Muscle layer of colon (tissue), 2 donors: ENCODE measurements at regions not wholly inside any gene's neighbourhood (a gene's known extent, or its start where the extent isn't known, plus 50 kb on each side); places are given as distances from the start of the nearest gene placed in this dataset.

Source experiments
- H3K27ac ChIP-seq: one replicate; pipeline ENCODE4 v1.7.0; 2013; ENCODE audit warnings: low read depth, mild to moderate bottlenecking, low read length, moderate library complexity
- H3K27me3 ChIP-seq, 2 donors: one replicate each; pipeline ENCODE4 v1.7.0; 2013; ENCODE audit warnings: low read length in 2 of 2, mild to moderate bottlenecking in 2 of 2; ENCODE audit not compliant: insufficient read depth in 2 of 2, control insufficient read depth in 1 of 2
- H3K36me3 ChIP-seq: one replicate; pipeline ENCODE4 v1.7.0; 2013; ENCODE audit warnings: mild to moderate bottlenecking, low read length; ENCODE audit not compliant: insufficient read depth
- H3K4me1 ChIP-seq: one replicate; pipeline ENCODE4 v1.7.0; 2013; ENCODE audit warnings: mild to moderate bottlenecking, low read length; ENCODE audit not compliant: insufficient read depth
- H3K4me3 ChIP-seq, 2 donors: one replicate each; pipeline ENCODE4 v1.7.0; 2013; ENCODE audit warnings: low read length in 2 of 2, low read depth in 1 of 2, mild to moderate bottlenecking in 1 of 2, moderate library complexity in 1 of 2
- H3K9ac ChIP-seq: one replicate; pipeline ENCODE4 v1.7.0; 2013; ENCODE audit warnings: low read length
- H3K9me3 ChIP-seq: one replicate; pipeline ENCODE4 v1.7.0; 2013; ENCODE audit warnings: mild to moderate bottlenecking, low read length
- donor health status: abdominal sarcoma.
- donor health status: Adenocarcinoma of cecum.

DNA sequence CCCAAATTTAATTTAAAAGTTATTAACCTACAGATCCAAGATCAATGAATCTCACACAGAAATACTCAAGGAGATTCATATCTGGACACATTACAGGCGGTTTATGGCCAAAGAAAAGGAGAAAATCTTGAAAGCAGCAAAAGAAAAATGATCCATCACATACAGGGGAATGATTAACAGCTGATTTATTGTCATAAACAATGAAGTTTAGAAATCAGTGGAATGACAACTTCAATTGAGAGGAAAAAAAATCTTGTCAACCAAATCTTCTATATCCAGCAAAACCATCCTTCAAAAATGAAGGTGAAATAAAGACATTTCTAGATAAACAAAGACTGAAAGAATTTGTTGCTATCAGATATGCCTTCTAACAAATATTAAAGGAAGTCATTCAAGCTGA lies 156.2 kb upstream of the SEMA6D start:
- no peaks in the 10 kb centered on the region for H3K4me1 ChIP-seq
- no peak overlapping the region for H3K27ac ChIP-seq
- H3K9me3 ChIP-seq = no peaks in the 10 kb centered on the region
- H3K4me3 ChIP-seq = no peak overlapping the region
- no peak overlapping the region for H3K9ac ChIP-seq
- H3K27me3 ChIP-seq = no peaks in the 10 kb centered on the region
- no peaks in the 10 kb centered on the region for H3K36me3 ChIP-seq

DNA sequence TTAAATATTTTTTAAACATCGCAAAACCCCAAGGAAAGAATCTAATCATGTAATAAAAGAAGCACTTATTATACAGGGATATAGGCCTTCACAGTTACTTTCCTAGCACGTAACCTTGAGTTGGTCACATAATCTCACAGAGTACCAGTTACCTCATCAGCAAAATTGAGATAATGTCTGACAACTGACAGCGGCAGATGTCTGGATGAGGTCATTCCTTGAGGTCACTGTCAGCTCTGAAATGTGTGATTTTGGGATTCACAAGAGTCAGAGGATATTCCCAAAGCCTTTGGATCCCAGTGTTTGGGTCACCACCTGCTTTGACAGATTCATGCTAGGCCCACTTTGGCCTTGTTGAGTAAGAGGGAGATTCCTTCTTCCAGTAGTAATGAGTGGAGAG lies 151.4 kb upstream of the SEMA6D start:
- Histone ChIP-seq H3K9me3 (no peaks in the 10 kb centered on the region), H3K4me3 (no peak overlapping the region), H3K4me1 (no peaks in the 10 kb centered on the region), H3K9ac (no peak overlapping the region), H3K27me3 (no peaks in the 10 kb centered on the region), H3K27ac (no peak overlapping the region), H3K36me3 (no peaks in the 10 kb centered on the region)

- Histone ChIP-seq H3K9me3 (no peaks in the 10 kb centered on the region), H3K27ac (no peak overlapping the region), H3K4me3 (no peak overlapping the region), H3K9ac (no peak overlapping the region), H3K36me3 (no peaks in the 10 kb centered on the region), H3K4me1 (no peaks in the 10 kb centered on the region), H3K27me3 (no peaks in the 10 kb centered on the region)
Observed at GRCh38 chr15:47566610-47567009, 150.7 kb upstream of the SEMA6D start.

- Histone ChIP-seq H3K9me3 (no peaks in the 10 kb centered on the region), H3K4me3 (no peak overlapping the region), H3K36me3 (no peaks in the 10 kb centered on the region), H3K4me1 (no peaks in the 10 kb centered on the region), H3K27ac (no peak overlapping the region), H3K9ac (no peak overlapping the region), H3K27me3 (no peaks in the 10 kb centered on the region)
Observed at GRCh38 chr15:47568030-47568429, 149.3 kb upstream of the SEMA6D start.

DNA sequence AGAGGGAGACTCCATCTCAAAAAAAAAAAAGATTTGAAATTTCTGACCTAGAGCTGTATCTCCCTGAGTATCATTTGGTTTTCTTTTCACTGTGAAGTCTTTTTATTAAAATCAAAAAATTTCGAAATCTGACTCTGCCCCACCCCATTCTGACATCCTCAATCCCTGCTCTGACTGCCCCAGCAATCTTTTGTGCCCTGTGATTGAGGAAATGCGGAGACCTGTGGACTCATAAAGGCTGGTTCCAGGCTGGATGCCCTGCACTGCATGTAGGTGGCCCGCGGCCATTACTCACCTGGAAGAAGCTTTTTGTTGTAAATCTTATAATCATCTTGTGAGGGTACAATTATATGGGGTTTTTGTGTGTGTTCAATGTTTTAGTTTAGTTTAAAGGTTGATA lies 147.3 kb upstream of the SEMA6D start:
- no peaks in the 10 kb centered on the region for H3K9me3 ChIP-seq
- no peak overlapping the region for H3K27ac ChIP-seq
- no peaks in the 10 kb centered on the region for H3K27me3 ChIP-seq
- no peak overlapping the region for H3K9ac ChIP-seq
- H3K36me3 ChIP-seq = no peaks in the 10 kb centered on the region
- H3K4me3 ChIP-seq = no peak overlapping the region
- H3K4me1 ChIP-seq = no peaks in the 10 kb centered on the region

- Histone ChIP-seq H3K9ac (no peak overlapping the region), H3K27me3 (no peaks in the 10 kb centered on the region), H3K36me3 (no peaks in the 10 kb centered on the region), H3K27ac (no peak overlapping the region), H3K4me1 (no peaks in the 10 kb centered on the region), H3K9me3 (no peaks in the 10 kb centered on the region), H3K4me3 (no peak overlapping the region)
Observed at GRCh38 chr15:47570451-47570850, 146.9 kb upstream of the SEMA6D start.

DNA sequence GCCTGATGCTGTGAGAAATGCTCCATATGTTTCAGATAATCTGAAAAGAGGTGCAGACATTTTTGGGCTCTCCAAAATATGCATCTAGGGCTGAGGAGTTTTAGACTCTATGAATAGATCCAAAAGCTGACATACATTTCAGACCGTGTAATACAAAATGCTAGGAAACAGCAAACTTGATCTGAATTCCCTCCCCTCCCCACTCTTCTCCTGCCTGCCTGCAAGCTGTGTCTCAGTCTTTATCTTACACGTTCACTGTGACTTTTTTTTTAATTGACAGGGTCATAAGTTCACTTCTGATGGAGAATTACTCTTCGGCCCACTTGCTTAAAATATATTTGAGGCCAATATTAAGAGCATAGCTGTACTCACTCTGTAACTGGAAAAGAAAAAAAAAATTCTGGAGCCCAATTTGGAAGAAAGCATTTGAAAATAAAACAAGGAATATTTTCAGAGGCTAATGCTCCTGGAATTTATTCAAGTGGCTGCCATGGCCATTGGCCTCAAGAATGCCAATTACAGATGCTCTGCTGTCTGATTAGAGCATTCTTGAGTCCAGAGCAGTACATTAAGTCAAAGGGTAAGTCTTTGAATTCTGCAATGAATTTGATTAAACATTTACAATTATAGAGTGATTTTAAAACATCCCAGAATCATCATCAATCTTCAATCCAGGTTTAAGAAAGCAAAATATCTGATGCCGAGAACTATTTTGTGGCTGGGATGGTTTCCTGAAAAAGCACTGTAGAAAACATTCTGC lies 146.2 kb upstream of the SEMA6D start:
- Histone ChIP-seq H3K36me3 (no peaks in the 10 kb centered on the region), H3K4me3 (no peak overlapping the region), H3K4me1 (no peaks in the 10 kb centered on the region), H3K27me3 (no peaks in the 10 kb centered on the region), H3K27ac (no peak overlapping the region), H3K9me3 (no peaks in the 10 kb centered on the region), H3K9ac (no peak overlapping the region)

DNA sequence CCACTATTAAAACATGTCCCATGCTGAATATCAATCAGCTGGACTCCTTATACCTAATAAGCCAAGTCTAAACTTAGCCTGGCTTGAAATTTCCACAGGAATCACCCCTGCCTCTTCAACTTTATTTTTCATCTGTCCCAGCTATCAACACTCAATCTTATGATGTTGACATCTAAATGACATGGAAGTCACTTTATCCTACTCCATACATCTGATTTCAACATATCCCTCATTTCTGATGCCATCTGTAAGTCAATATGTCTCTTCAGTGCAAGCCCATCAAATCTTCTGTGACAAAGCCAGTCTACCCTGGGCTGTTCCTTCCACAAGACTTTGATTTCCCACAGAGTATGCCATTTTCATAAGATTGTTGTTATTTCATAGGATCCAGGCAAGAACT lies 143.6 kb upstream of the SEMA6D start:
- Histone ChIP-seq H3K9me3 (no peaks in the 10 kb centered on the region), H3K4me3 (no peak overlapping the region), H3K9ac (no peak overlapping the region), H3K27me3 (no peaks in the 10 kb centered on the region), H3K4me1 (no peaks in the 10 kb centered on the region), H3K27ac (no peak overlapping the region), H3K36me3 (no peaks in the 10 kb centered on the region)

DNA sequence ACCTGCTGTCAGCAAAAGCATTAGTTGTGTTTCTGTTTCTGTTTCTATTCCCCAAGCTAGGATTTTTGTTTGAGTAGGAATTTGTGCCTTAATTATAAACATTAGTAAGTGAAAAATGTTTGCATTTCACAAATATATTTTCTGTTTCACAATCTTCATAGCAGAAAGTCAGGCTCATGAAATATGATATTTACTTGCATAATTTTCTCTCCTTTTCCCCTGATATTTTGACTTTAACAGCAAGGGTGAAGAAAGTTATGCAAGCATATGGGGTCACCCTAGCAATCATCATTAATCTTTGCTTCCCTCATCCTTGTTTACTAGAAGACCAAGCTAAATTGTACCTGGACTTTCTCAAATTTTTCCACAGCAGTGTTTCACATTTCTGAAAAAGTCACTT lies 140.3 kb upstream of the SEMA6D start:
- H3K9me3 ChIP-seq = no peaks in the 10 kb centered on the region
- H3K4me1 ChIP-seq = no peaks in the 10 kb centered on the region
- no peak overlapping the region for H3K27ac ChIP-seq
- no peak overlapping the region for H3K4me3 ChIP-seq
- H3K9ac ChIP-seq = no peak overlapping the region
- H3K36me3 ChIP-seq = no peaks in the 10 kb centered on the region
- H3K27me3 ChIP-seq = no peaks in the 10 kb centered on the region

GRCh38 chr15:47577461-47577860 lies 139.8 kb upstream of the SEMA6D start:
- Histone ChIP-seq H3K9me3 (no peaks in the 10 kb centered on the region), H3K9ac (no peak overlapping the region), H3K4me1 (no peaks in the 10 kb centered on the region), H3K36me3 (no peaks in the 10 kb centered on the region), H3K4me3 (no peak overlapping the region), H3K27me3 (no peaks in the 10 kb centered on the region), H3K27ac (no peak overlapping the region)

GRCh38 chr15:47582233-47582632 lies 135.1 kb upstream of the SEMA6D start:
- Histone ChIP-seq H3K27me3 (no peaks in the 10 kb centered on the region), H3K36me3 (no peaks in the 10 kb centered on the region), H3K27ac (no peak overlapping the region)

GRCh38 chr15:47584316-47584715 lies 133.0 kb upstream of the SEMA6D start:
- H3K27ac ChIP-seq = no peak overlapping the region
- no peak overlapping the region for H3K9ac ChIP-seq
- no peaks in the 10 kb centered on the region for H3K4me1 ChIP-seq
- no peak overlapping the region for H3K4me3 ChIP-seq
- H3K27me3 ChIP-seq = no peaks in the 10 kb centered on the region
- H3K36me3 ChIP-seq = no peaks in the 10 kb centered on the region
- no peaks in the 10 kb centered on the region for H3K9me3 ChIP-seq

More at GRCh38 chr15:47582233-47582632, 135.1 kb upstream of the SEMA6D start:
- no peaks in the 10 kb centered on the region for H3K4me1 ChIP-seq
- no peaks in the 10 kb centered on the region for H3K9me3 ChIP-seq
- no peak overlapping the region for H3K9ac ChIP-seq
- H3K4me3 ChIP-seq = no peak overlapping the region
